ENCODE measurements at regions not wholly inside any gene's neighbourhood (a gene's known extent, or its start where the extent isn't known, plus 50 kb on each side); places are given as distances from the start of the nearest gene placed in this dataset.

DNA sequence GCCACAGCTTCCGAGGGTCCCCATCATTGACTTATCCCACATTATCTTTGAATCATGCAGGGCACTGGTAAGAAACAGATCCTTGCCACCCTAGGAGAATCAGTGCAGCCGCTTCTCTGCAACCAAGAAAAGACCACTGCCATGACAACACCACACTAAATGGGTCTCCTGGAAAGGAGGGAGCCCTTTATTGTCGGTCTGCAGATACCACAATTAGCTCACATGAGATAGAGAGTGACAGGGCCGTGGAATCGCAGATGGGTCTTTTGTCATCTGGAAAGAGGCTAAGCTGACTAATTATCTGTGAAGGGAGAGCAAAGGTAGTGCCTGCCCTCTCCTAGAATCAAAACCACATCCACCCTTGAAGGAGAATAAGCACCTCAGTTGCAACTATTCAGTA is 178.3 kb upstream of the MYO16 start:
- no peaks in the 10 kb centered on the region for H3K4me1 ChIP-seq
- no peaks in the 10 kb centered on the region for H3K27me3 ChIP-seq
- intact Hi-C loops (cut with DNase I; ENCODE audit: low total_unique reads), result no loop called here
- no peaks in the 10 kb centered on the region for H3K36me3 ChIP-seq
- no peak for DNase-seq
- H3K27ac ChIP-seq, result no peak overlapping the region
- H3K9me3 ChIP-seq, result no peaks in the 10 kb centered on the region
- no peak overlapping the region for H3K4me3 ChIP-seq
- TF ChIP-seq, protein P1, sequence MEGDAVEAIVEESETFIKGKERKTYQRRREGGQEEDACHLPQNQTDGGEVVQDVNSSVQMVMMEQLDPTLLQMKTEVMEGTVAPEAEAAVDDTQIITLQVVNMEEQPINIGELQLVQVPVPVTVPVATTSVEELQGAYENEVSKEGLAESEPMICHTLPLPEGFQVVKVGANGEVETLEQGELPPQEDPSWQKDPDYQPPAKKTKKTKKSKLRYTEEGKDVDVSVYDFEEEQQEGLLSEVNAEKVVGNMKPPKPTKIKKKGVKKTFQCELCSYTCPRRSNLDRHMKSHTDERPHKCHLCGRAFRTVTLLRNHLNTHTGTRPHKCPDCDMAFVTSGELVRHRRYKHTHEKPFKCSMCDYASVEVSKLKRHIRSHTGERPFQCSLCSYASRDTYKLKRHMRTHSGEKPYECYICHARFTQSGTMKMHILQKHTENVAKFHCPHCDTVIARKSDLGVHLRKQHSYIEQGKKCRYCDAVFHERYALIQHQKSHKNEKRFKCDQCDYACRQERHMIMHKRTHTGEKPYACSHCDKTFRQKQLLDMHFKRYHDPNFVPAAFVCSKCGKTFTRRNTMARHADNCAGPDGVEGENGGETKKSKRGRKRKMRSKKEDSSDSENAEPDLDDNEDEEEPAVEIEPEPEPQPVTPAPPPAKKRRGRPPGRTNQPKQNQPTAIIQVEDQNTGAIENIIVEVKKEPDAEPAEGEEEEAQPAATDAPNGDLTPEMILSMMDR (IDR thresholded peaks at IDR 0.05), result no peak

DNA sequence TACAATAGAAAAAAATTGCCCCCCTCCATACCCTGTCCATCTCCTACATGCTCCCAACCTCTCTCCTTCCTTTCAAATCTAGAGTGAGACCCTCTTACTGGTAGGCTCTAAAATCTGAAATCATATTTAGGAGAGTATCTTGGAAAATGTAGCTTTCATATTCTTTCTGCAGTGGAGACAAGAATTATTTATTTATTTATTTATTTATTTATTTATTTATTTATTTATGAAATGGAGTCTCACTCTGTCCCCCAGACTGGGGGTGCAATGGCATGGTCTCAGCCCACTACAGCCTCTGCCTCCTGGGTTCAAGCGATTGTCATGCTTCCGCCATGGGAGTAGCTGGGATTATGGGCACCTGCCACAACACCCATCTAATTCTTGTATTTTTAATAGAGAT is 174.1 kb upstream of the MYO16 start:
- no peaks in the 10 kb centered on the region for H3K27me3 ChIP-seq
- no peaks in the 10 kb centered on the region for H3K4me1 ChIP-seq
- no peaks in the 10 kb centered on the region for H3K36me3 ChIP-seq
- intact Hi-C loops (cut with DNase I; ENCODE audit: low total_unique reads), result no loop called here
- no peaks in the 10 kb centered on the region for H3K9me3 ChIP-seq
- TF ChIP-seq, protein P1 (IDR thresholded peaks at IDR 0.05), result no peak
- DNase-seq, result no peak
- no peak overlapping the region for H3K27ac ChIP-seq
- no peak overlapping the region for H3K4me3 ChIP-seq

DNA sequence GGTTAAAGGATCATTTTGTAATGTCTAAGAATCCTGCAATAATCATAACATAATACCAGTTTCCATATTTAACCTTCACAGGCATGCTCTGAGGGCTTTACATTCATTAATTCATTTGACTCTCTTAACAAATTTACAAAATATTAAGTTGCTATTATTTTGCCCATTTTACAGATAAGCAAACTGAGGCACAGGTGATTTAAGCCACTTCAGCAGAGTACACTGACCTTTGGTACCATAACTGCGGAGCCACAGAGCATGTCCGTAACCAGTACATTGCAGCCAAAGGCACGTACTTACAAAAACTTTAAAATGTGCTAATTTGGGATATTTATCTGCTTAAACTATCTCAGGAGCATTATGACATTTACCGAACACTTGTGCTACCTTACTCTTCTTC is 169.4 kb upstream of the MYO16 start:
- TF ChIP-seq, protein P1 (IDR thresholded peaks at IDR 0.05), result no peak
- Histone ChIP-seq H3K27ac (no peak overlapping the region), H3K27me3 (no peaks in the 10 kb centered on the region), H3K9me3 (no peaks in the 10 kb centered on the region), H3K4me3 (no peak overlapping the region), H3K36me3 (no peaks in the 10 kb centered on the region), H3K4me1 (peaks cover 0 to 9% (median 0%) of the 10 kb centered on the region in 4 donors)
- DNase-seq, result no peak
- intact Hi-C loops (cut with DNase I; ENCODE audit: low total_unique reads), result no loop called here

DNA sequence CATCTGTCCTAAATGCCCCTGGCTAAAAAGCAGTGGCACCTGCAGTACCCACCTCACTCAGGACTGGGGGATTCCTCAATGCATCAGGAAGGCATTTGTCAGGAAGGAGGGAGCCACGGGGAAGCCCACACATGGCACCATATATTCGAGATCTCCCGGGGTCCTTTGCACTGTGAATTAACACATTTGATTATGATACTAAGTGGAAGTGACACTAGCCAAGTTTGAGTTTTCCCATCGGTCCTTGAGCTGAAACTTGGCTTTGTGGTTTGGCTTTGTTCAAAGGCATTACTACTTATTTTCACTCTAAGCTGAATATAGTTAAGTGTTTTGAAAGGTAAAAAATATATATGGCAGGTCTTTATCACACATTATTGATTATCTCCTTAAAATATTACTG is 168.7 kb upstream of the MYO16 start:
- H3K36me3 ChIP-seq, result no peaks in the 10 kb centered on the region
- DNase-seq, result no peak
- TF ChIP-seq, protein P1 (IDR thresholded peaks at IDR 0.05), result no peak

DNA sequence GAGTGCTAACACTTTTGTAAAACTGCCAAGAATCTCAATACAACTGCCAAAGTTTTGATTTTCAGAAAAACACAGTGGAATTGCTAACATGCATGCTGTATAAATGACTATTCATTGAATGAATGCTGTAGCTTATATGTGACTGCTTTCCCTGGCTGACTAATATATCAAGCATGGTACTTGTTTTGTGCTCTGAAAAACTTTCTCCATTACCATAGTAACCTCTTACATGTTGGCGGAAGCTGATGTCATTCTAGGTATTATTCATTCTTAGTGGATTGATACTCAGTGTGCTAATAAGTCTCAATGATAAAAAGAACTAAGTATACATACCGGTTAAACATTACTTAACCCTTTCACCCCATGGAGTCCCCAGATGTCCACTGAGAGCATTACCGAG is 166.1 kb upstream of the MYO16 start:
- Histone ChIP-seq H3K4me1 (peaks cover 0 to 9% (median 0%) of the 10 kb centered on the region in 4 donors), H3K36me3 (no peaks in the 10 kb centered on the region), H3K9me3 (no peaks in the 10 kb centered on the region), H3K4me3 (no peak overlapping the region), H3K27me3 (no peaks in the 10 kb centered on the region), H3K27ac (no peak overlapping the region)
- intact Hi-C loops (cut with DNase I; ENCODE audit: low total_unique reads), result no loop called here
- no peak for DNase-seq
- TF ChIP-seq, protein P1 (IDR thresholded peaks at IDR 0.05), result no peak

More for the DNA sequence above, 168.7 kb upstream of the MYO16 start:
- H3K4me1 ChIP-seq, result peaks cover 0 to 9% (median 0%) of the 10 kb centered on the region in 4 donors
- intact Hi-C loops (cut with DNase I; ENCODE audit: low total_unique reads), result no loop called here
- no peak overlapping the region for H3K4me3 ChIP-seq
- no peaks in the 10 kb centered on the region for H3K9me3 ChIP-seq
- H3K27me3 ChIP-seq, result no peaks in the 10 kb centered on the region
- H3K27ac ChIP-seq, result no peak overlapping the region

DNA sequence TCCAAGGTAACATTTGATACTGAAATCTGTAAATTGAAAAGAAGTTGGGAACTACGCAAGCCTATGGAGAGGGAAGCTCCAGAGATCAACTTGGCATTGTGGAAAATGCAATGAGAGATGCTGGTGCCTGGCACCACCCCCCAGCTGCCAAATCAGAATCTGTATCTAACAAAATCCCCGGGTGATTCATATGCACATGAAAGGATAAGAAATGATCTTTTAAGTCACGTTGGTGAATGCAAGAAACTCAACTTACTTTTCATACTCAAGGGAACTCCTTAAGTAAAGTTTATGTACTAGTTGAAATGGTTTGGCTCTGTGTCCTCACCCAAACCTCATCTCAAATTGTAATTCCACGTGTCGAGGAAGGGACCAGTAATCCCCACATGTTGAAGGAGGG is 158.5 kb upstream of the MYO16 start:
- H3K4me3 ChIP-seq, result no peak overlapping the region
- no peaks in the 10 kb centered on the region for H3K9me3 ChIP-seq
- no peaks in the 10 kb centered on the region for H3K27me3 ChIP-seq
- TF ChIP-seq, protein P1 (IDR thresholded peaks at IDR 0.05), result no peak
- no peaks in the 10 kb centered on the region for H3K4me1 ChIP-seq
- H3K27ac ChIP-seq, result no peak overlapping the region
- intact Hi-C loops (cut with DNase I; ENCODE audit: low total_unique reads), result no loop called here
- no peaks in the 10 kb centered on the region for H3K36me3 ChIP-seq
- DNase-seq, result no peak

All from tibial artery (tissue), 4 donors.